Lower lobe of right lung (tissue), 2 donors: ENCODE measurements at regions not wholly inside any gene's neighbourhood (a gene's known extent, or its start where the extent isn't known, plus 50 kb on each side); places are given as distances from the start of the nearest gene placed in this dataset.

Source experiments
- ATAC-seq, 2 donors: fragments of 200-7000 bp; cut with Tn5 transposase; one replicate each; pipeline ENCODE4 v1.9.1; 2020 to 2022; ENCODE audit warnings: mild to moderate bottlenecking in 2 of 2, moderate library complexity in 2 of 2
- DNase-seq: peaks from one replicate; pipeline ENCODE4 v3.0.0-alpha.2; 2020
- H3K27ac ChIP-seq: fragments of 200-600 bp; one replicate; pipeline ENCODE4 v1.8.0; 2022
- H3K27me3 ChIP-seq: fragments of 200-600 bp; one replicate; pipeline ENCODE4 v1.8.0; 2022; ENCODE audit warnings: low read depth
- H3K36me3 ChIP-seq: fragments of 200-600 bp; one replicate; pipeline ENCODE4 v1.8.0; 2022; ENCODE audit warnings: mild to moderate bottlenecking
- H3K4me1 ChIP-seq: fragments of 200-600 bp; one replicate; pipeline ENCODE4 v1.8.0; 2022
- H3K4me3 ChIP-seq: fragments of 200-600 bp; one replicate; pipeline ENCODE4 v1.8.0; 2022; ENCODE audit warnings: mild to moderate bottlenecking
- H3K9me3 ChIP-seq: fragments of 200-600 bp; one replicate; pipeline ENCODE4 v1.8.0; 2022
- intact Hi-C: fragments of 100-400 bp; cut with DNase I; formaldehyde crosslinking; loops from one replicate; pipeline ENCODE4 v1.11.0; 2022
- TF ChIP-seq, protein P1 (sequence below): fragments of 200-600 bp; IDR thresholded peaks from one replicate; pipeline ENCODE4 v1.8.0; 2022; ENCODE audit warnings: antibody characterized with exemption, mild to moderate bottlenecking
- donor health status: DM: no; HTN: yes; CAD: no; lungs with severe emphysema.

DNA sequence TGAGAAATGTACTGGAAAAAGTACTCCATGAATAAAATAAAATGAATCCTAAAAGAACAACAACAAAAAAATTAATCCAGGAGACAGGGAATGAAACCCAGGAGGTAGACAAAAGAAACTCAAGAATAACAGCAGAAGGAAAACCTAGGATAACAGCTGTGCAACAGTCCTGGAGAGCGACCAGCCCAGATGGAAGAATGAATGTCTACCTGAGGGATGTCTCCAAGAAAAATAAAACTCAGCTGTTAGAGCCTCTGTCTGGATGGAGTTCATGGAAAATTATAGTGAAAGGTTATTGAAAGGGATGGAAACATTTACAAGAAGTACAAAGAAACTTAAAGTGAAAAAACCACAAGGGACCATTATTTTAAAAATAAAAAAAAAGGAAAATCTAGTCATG is 135.8 kb upstream of the CA10 start:
- intact Hi-C loops: no loop called here
- H3K36me3 ChIP-seq: no peaks in the 10 kb centered on the region
- H3K9me3 ChIP-seq: no peaks in the 10 kb centered on the region
- H3K4me1 ChIP-seq: no peaks in the 10 kb centered on the region
- no peak for ATAC-seq
- no peaks in the 10 kb centered on the region for H3K27me3 ChIP-seq
- no peak overlapping the region for H3K27ac ChIP-seq
- H3K4me3 ChIP-seq: no peak overlapping the region
- no peak for DNase-seq
- TF ChIP-seq, protein P1, sequence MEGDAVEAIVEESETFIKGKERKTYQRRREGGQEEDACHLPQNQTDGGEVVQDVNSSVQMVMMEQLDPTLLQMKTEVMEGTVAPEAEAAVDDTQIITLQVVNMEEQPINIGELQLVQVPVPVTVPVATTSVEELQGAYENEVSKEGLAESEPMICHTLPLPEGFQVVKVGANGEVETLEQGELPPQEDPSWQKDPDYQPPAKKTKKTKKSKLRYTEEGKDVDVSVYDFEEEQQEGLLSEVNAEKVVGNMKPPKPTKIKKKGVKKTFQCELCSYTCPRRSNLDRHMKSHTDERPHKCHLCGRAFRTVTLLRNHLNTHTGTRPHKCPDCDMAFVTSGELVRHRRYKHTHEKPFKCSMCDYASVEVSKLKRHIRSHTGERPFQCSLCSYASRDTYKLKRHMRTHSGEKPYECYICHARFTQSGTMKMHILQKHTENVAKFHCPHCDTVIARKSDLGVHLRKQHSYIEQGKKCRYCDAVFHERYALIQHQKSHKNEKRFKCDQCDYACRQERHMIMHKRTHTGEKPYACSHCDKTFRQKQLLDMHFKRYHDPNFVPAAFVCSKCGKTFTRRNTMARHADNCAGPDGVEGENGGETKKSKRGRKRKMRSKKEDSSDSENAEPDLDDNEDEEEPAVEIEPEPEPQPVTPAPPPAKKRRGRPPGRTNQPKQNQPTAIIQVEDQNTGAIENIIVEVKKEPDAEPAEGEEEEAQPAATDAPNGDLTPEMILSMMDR: no peak

DNA sequence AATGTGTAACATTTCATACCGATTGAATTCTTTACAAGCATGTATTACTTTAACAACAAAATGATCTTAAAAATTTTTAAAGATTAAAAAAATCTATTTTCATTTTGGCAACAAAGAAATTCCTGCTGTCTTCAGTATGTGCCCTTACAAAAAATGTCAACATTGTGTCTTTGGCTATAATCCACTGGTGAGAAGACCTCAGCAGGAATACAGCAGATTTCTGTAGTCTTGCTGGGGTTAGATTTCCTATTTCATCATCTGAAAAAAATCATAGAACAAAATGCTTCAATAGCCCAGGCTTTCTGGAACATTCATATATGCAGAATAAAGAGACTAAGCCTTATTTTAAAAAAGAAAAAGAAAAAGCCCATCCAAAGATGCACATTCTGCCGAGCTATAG is 129.1 kb upstream of the CA10 start:
- Histone ChIP-seq H3K4me1 (no peaks in the 10 kb centered on the region), H3K27ac (no peak overlapping the region), H3K9me3 (no peaks in the 10 kb centered on the region), H3K27me3 (no peaks in the 10 kb centered on the region), H3K36me3 (no peaks in the 10 kb centered on the region), H3K4me3 (no peak overlapping the region)
- no peak for ATAC-seq
- TF ChIP-seq, protein P1: no peak
- DNase-seq: no peak
- intact Hi-C loops: no loop called here

DNA sequence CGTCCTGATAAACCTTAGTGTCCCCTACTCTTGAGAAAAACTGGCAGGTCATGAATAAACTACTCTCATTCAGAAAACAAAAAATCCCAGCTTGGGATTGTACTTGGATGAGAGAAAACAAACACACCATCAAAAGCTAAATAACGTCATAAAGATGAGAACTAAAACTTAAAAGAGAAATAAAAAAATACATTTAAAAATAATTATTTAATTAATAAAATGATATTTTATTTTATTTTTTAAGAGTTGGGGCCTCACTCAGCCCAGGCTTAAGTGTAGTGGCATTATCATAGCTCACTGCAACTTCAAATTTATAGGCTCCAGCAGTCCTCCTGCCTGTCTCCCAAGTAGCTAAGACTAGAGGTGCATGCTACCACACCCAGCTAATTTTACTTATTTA is 125.4 kb upstream of the CA10 start:
- Histone ChIP-seq H3K27me3 (no peaks in the 10 kb centered on the region), H3K4me1 (no peaks in the 10 kb centered on the region), H3K4me3 (no peak overlapping the region), H3K9me3 (no peaks in the 10 kb centered on the region), H3K36me3 (no peaks in the 10 kb centered on the region), H3K27ac (no peak overlapping the region)
- ATAC-seq (no peak), DNase-seq (no peak)
- TF ChIP-seq, protein P1: no peak
- intact Hi-C loops: no loop called here

DNA sequence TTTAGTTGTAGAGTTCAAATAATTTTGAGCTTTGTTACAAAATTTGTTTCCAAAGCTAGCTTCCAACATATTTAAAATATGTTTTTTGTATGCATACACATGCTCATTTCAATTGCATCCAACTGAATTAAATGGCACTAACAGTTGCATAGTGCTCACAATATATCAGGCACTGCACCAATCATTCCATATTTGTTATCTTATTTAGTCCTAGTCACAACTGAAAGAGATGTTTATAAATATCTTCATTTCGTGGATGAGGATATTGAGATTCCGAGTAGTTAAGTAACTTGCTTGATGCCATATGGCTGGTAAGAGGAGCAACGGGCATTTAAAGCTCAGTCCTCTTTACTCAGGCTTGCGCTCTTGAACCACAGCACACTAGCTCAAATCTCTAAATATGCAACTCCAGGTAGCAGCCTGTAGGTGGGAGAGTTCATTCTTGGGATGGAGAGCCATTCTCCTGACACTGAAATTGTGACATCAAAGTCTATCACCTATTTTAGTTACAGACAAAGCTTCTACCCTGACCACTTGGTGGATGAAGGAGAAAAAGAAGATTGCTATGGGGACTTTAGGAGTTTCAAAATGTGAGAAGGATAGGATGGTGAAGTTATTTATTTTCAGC is 118.0 kb upstream of the CA10 start:
- Histone ChIP-seq H3K27ac (no peak overlapping the region), H3K4me1 (no peaks in the 10 kb centered on the region), H3K27me3 (peaks cover 2% of the 10 kb centered on the region), H3K4me3 (no peak overlapping the region), H3K36me3 (no peaks in the 10 kb centered on the region), H3K9me3 (no peaks in the 10 kb centered on the region)
- ATAC-seq: no peak
- no peak for DNase-seq
- TF ChIP-seq, protein P1: no peak
- intact Hi-C loops: no loop called here

DNA sequence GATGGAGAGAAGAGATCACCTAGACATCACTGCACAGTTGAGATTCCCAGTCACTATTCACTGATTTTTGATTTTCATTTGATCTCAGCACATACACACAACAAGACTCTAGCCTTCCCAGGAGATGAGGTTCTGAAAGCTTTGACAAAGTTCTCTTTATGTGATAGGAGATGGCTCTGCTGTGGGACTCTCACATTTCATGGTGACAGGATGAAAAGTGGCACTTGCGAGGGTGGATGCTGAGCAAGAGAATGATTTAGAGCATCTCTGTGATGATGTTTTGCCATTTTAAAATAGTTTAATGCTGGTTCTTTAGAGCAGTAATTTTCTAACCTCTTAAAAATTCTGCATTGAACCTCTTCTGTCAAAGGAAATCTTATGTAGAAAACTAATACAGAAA is 113.3 kb upstream of the CA10 start:
- H3K27ac ChIP-seq: no peak overlapping the region
- no peak for DNase-seq
- no peaks in the 10 kb centered on the region for H3K27me3 ChIP-seq
- TF ChIP-seq, protein P1: no peak
- no peaks in the 10 kb centered on the region for H3K4me1 ChIP-seq
- H3K4me3 ChIP-seq: no peak overlapping the region
- no peaks in the 10 kb centered on the region for H3K9me3 ChIP-seq
- intact Hi-C loops: no loop called here
- H3K36me3 ChIP-seq: no peaks in the 10 kb centered on the region
- ATAC-seq: no peak

DNA sequence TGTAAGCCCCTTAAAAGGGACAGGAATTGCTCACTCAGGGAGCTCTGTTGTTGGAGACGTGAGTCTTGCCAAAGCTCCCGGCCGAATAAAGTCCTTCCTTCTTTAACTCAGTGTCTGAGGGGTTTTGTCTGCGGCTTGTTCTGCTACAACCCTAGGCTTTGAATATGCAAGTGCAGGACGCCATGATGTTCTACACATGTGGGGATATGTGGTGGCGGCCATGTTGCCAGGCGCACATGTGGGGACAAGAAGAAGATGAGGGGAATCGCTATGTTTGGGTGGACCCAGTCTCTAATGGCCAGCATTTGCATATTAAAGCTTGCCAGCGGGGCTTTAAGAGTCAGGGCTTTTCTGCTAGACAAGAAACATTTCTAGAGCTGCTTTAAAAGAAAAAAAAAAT is 96.8 kb upstream of the CA10 start:
- no peak overlapping the region for H3K27ac ChIP-seq
- no peaks in the 10 kb centered on the region for H3K27me3 ChIP-seq
- intact Hi-C loops: no loop called here
- TF ChIP-seq, protein P1: no peak
- no peak overlapping the region for H3K4me3 ChIP-seq
- no peaks in the 10 kb centered on the region for H3K9me3 ChIP-seq
- H3K36me3 ChIP-seq: no peaks in the 10 kb centered on the region
- no peaks in the 10 kb centered on the region for H3K4me1 ChIP-seq
- DNase-seq (no peak), ATAC-seq (no peak)
